ENCODE measurements at regions not wholly inside any gene's neighbourhood (a gene's known extent, or its start where the extent isn't known, plus 50 kb on each side); places are given as distances from the start of the nearest gene placed in this dataset.

DNA sequence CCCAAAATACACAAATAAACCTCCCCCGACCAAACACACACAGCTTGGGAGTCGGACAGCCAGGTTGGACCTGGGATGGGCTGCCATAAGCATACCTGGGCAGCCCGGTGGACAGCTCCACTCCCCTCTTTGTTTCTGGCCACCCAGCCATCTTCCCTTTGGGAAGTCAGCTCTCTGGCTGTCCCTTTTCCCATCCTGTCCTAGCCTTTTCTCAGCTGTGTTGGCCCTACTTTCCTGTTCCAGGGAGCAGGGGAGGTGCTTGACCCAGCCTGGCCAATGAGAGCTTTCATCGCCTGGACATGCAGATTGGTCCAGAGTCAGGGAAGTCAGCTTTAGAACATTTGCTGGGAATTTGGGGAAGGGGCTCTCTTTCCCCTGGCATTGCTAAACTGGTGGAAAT is 68.7 kb upstream of the NECTIN1 start:
- Histone ChIP-seq H3K9me3 (no peaks in the 10 kb centered on the region), H3K27ac (no peak overlapping the region), H3K4me3 (no peak overlapping the region), H3K36me3 (replicated peaks in 1 of 2; ENCODE audit: insufficient read depth in 1 of 2, low read depth in 2 of 2) (no peaks in the 10 kb centered on the region), H3K27me3 (no peaks in the 10 kb centered on the region), H3K4me1 (no peaks in the 10 kb centered on the region)
- WGBS, 2 donors, result 74 to 79% methylated on average over 4 of the region's 4 CpGs
- ATAC-seq, result no peak
- TF ChIP-seq, protein P1, sequence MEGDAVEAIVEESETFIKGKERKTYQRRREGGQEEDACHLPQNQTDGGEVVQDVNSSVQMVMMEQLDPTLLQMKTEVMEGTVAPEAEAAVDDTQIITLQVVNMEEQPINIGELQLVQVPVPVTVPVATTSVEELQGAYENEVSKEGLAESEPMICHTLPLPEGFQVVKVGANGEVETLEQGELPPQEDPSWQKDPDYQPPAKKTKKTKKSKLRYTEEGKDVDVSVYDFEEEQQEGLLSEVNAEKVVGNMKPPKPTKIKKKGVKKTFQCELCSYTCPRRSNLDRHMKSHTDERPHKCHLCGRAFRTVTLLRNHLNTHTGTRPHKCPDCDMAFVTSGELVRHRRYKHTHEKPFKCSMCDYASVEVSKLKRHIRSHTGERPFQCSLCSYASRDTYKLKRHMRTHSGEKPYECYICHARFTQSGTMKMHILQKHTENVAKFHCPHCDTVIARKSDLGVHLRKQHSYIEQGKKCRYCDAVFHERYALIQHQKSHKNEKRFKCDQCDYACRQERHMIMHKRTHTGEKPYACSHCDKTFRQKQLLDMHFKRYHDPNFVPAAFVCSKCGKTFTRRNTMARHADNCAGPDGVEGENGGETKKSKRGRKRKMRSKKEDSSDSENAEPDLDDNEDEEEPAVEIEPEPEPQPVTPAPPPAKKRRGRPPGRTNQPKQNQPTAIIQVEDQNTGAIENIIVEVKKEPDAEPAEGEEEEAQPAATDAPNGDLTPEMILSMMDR (IDR thresholded peaks at IDR 0.05), result no peak
- no peak for TF ChIP-seq POLR2A (IDR thresholded peaks at IDR 0.05)
- DNase-seq, result no peak
- intact Hi-C loops (cut with DNase I), result no loop called here

DNA sequence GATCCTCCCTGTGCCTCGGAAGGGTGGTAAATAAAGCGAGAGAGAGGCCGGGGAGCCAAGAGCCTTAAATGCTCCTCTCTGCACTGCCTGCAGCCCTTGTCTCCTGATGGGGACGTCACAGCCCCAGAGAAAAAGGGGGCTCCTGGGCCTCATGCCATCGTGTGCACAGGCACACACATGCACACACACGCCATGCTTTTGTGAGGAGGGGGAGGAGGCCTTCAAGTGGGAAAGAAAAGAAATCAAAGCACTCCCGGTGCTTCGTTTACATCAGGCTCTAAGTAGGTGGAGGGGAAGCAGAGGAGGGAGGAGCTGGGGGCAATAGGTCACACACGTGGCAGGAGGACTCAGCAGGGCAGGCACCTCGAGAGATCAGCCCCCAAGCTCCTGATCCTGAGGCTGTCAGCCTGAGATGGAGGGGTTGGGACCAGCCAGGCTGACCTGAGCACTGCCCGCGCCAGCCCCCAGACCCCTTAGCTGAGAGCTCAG is 68.2 kb upstream of the NECTIN1 start:
- DNase-seq (no peak), ATAC-seq (no peak)
- Histone ChIP-seq H3K27me3 (no peaks in the 10 kb centered on the region), H3K27ac (no peak overlapping the region), H3K4me1 (no peaks in the 10 kb centered on the region), H3K4me3 (no peak overlapping the region), H3K9me3 (no peaks in the 10 kb centered on the region), H3K36me3 (replicated peaks in 1 of 2; ENCODE audit: insufficient read depth in 1 of 2, low read depth in 2 of 2) (no peaks in the 10 kb centered on the region)
- TF ChIP-seq, protein P1 (IDR thresholded peaks at IDR 0.05), result no peak
- TF ChIP-seq POLR2A (IDR thresholded peaks at IDR 0.05), result no peak
- intact Hi-C loops (cut with DNase I), result no loop called here
- WGBS, 2 donors, result 42 to 55% methylated on average over 12 of the region's 12 CpGs

DNA sequence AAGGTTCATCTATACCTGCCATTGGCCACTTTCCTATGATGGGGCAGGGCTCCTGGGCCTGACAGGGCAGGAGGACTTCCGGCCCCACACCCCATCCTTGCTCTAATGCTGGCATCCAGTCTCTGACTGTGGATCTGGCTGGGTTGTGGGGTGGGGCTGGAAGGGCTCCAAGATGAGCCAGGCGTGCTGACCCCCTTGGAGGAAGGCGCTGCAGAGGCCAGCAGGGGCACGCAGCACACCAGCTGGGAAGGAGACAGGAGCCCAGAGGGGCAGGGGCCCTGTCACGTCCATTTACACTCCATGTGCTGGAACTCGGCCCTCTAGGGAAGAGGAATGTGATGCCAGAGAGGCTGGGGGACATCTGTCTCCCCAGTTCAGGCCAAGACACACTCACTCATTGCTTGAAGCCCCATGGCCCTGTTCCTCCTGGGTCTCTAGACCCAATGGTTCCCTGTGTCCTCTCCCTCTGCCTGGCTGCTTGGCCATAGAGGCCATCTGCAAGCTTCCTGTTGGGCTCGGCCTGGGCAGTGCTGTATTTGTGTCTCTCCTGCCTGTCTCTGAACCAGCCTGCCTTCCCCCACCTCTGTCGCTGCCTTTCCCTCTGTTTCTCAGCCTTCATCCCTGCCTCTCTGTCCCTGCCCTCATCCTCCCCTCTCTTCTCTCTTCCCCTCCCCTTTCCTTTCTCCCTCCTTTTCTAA is 67.5 kb upstream of the NECTIN1 start:
- H3K27me3 ChIP-seq, result no peaks in the 10 kb centered on the region
- WGBS, 2 donors, result 82 to 84% methylated on average over 3 to 8 of the region's 8 CpGs
- no peak for ATAC-seq

DNA sequence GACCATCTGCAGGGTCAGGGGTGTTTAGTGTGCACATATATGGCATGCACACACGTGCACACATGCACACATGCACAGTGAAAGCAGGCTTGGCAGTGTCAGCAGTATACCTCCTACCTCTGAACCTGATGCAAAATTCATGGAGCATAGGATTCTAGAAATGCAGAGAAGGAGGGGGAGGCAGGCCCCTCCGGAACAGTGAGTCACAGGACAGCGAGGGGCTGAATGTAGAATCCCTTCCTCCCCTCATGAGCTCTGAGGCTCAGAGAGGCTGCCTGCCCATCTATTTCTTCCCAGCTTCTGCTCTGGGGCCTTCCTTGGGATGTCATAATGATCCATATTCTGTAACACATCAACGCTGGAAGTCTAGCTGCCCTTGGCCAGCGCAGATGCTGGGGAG is 66.7 kb upstream of the NECTIN1 start:
- Histone ChIP-seq H3K27ac (no peak overlapping the region), H3K4me3 (no peak overlapping the region), H3K27me3 (no peaks in the 10 kb centered on the region), H3K9me3 (no peaks in the 10 kb centered on the region), H3K36me3 (replicated peaks in 1 of 2; ENCODE audit: insufficient read depth in 1 of 2, low read depth in 2 of 2) (no peaks in the 10 kb centered on the region), H3K4me1 (no peaks in the 10 kb centered on the region)
- no peak for TF ChIP-seq POLR2A (IDR thresholded peaks at IDR 0.05)
- TF ChIP-seq, protein P1 (IDR thresholded peaks at IDR 0.05), result no peak
- no peak for DNase-seq
- intact Hi-C loops (cut with DNase I), result no loop called here
- ATAC-seq, result no peak
- WGBS, 2 donors, result 91 to 97% methylated on average over 5 of the region's 5 CpGs

More for the DNA sequence above, 67.5 kb upstream of the NECTIN1 start:
- no peak overlapping the region for H3K4me3 ChIP-seq
- H3K27ac ChIP-seq, result no peak overlapping the region
- DNase-seq, result no peak
- H3K4me1 ChIP-seq, result no peaks in the 10 kb centered on the region
- intact Hi-C loops (cut with DNase I), result no loop called here
- H3K36me3 ChIP-seq (replicated peaks in 1 of 2; ENCODE audit: insufficient read depth in 1 of 2, low read depth in 2 of 2), result no peaks in the 10 kb centered on the region
- no peaks in the 10 kb centered on the region for H3K9me3 ChIP-seq
- TF ChIP-seq, protein P1 (IDR thresholded peaks at IDR 0.05), result no peak
- no peak for TF ChIP-seq POLR2A (IDR thresholded peaks at IDR 0.05)

DNA sequence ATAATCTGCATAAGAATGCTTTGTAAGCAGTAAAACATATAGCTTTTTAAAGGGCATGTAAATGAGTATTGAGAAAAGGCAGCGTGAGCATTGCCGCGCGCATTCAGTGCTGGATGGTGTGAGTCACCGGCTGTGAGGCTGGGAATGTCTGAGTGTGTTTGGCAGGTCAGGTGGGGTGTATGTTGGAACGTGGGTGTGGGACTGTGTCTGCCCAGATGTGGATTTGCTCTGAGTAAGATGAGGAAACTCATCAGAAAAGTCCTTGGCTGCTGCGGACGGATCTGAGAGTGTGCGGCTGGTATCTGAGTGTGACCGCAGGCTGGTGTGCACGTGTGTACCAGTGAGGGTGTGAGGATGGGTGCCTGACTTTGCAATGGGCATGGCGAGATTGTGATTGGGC is 66.2 kb upstream of the NECTIN1 start:
- no peaks in the 10 kb centered on the region for H3K36me3 ChIP-seq (replicated peaks in 1 of 2; ENCODE audit: insufficient read depth in 1 of 2, low read depth in 2 of 2)
- ATAC-seq (no peak), DNase-seq (peak in 1 of 4 donors; percentile 12)
- H3K4me3 ChIP-seq, result no peak overlapping the region
- no peak for TF ChIP-seq POLR2A (IDR thresholded peaks at IDR 0.05)
- TF ChIP-seq, protein P1 (IDR thresholded peaks at IDR 0.05), result no peak
- no peaks in the 10 kb centered on the region for H3K9me3 ChIP-seq
- intact Hi-C loops (cut with DNase I), result no loop called here
- H3K27me3 ChIP-seq, result no peaks in the 10 kb centered on the region
- 77 to 87% methylated on average over 7 to 12 of the region's 12 CpGs for WGBS, 2 donors
- no peak overlapping the region for H3K27ac ChIP-seq
- no peaks in the 10 kb centered on the region for H3K4me1 ChIP-seq
